HUES48 (cell line): ENCODE measurements at regions not wholly inside any gene's neighbourhood (a gene's known extent, or its start where the extent isn't known, plus 50 kb on each side); places are given as distances from the start of the nearest gene placed in this dataset.
"Not testable (repeated sequence)": the region's sequence is repeated elsewhere in the genome, so short reads cannot be mapped to it uniquely, and the experiment has no call there.

ENCODE experiments used
- H3K27ac ChIP-seq: one replicate; pipeline ENCODE4 v1.7.0; 2013; ENCODE audit warnings: low read depth, low read length, inconsistent platforms
- H3K27me3 ChIP-seq: 2 replicates; pipeline ENCODE4 v1.6.1; 2013; ENCODE audit warnings: mild to moderate bottlenecking, low read length; ENCODE audit not compliant: control insufficient read depth, insufficient read depth
- H3K36me3 ChIP-seq: 2 replicates; pipeline ENCODE4 v1.6.1; 2013; ENCODE audit warnings: low read length; ENCODE audit not compliant: control insufficient read depth, insufficient read depth
- H3K4me1 ChIP-seq: 2 replicates; pipeline ENCODE4 v1.6.1; 2013; ENCODE audit warnings: mild to moderate bottlenecking, low read length; ENCODE audit not compliant: control insufficient read depth, insufficient read depth
- H3K4me3 ChIP-seq: 2 replicates; pipeline ENCODE4 v1.5.1; 2013; ENCODE audit warnings: mild to moderate bottlenecking, low read depth, low read length
- H3K9ac ChIP-seq: 2 replicates; pipeline ENCODE4 v1.6.1; 2013; ENCODE audit warnings: mild to moderate bottlenecking, low read depth, low read length, moderate library complexity
- H3K9me3 ChIP-seq: 2 replicates; pipeline ENCODE4 v1.6.1; 2013; ENCODE audit warnings: low read length; ENCODE audit not compliant: control insufficient read depth, insufficient read depth

DNA sequence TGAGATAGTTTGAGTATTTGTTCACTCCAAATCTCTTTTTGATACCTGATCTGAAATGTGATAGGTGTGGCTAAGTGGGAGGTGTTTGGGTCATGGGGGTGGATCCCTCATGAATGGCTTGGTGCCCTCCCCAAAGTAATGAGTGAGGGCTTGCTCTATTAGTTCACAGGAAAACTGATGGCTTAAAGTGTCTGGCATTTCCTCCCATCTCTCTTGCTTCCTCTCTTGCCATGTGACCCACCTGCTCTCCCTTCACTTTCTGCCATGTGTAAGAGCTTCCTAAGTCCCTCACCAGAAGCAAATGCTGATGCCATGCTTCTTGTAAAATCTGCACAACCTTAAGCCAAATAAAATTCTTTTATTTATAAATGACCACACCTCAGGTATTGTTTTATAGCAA, 61.1 kb downstream of the MAD2L1 start:
- peaks cover 29% of the 10 kb centered on the region for H3K36me3 ChIP-seq
- H3K27me3 ChIP-seq = peaks cover 43% of the 10 kb centered on the region
- H3K27ac ChIP-seq = no peak overlapping the region
- H3K4me1 ChIP-seq = peaks cover 15% of the 10 kb centered on the region
- no peak overlapping the region for H3K9ac ChIP-seq
- H3K9me3 ChIP-seq = no peaks in the 10 kb centered on the region
- H3K4me3 ChIP-seq = no peak overlapping the region

DNA sequence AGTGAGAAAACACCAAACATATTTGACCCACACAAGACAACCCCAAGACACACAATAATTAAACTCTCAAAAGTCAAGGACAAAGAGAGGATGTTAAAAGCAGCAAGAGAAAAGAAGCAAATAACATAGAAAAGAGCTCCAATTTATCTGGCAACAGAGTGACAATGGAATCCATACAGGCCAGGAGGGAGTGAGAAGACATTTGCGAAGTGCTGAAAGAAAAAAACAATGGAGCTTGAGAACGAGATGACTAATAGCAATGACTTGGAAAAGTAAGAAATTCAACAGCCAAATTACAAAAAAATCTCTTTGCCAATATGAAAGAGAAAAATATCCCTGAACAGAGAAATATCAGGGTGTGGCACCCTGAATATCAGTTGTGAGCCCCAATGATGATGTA, 61.6 kb downstream of the MAD2L1 start:
- no peak overlapping the region for H3K4me3 ChIP-seq
- H3K9ac ChIP-seq = no peak overlapping the region
- peaks cover 40% of the 10 kb centered on the region for H3K27me3 ChIP-seq
- no peak overlapping the region for H3K27ac ChIP-seq
- no peaks in the 10 kb centered on the region for H3K9me3 ChIP-seq
- peaks cover 34% of the 10 kb centered on the region for H3K36me3 ChIP-seq
- peaks cover 20% of the 10 kb centered on the region for H3K4me1 ChIP-seq

DNA sequence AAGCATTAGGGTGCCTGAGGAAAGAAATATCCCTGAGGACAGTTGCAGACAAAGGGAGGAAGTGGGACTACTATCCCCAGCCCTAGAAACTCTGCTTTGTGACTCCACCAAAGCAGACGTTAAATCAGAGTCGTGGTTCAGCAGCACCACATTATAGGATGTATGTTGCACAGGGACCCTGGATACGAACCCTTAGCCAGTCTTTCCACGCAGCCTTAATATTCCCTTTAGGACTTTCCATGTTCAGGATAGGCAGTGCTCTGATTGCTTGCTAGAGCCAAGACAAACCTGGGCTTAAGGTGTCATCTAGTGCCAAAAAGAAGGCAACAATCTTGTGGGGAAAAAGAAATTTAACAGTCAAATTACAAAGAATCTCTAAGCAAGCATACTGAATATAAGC, 62.6 kb downstream of the MAD2L1 start:
- no peak overlapping the region for H3K9ac ChIP-seq
- H3K4me3 ChIP-seq = no peak overlapping the region
- H3K4me1 ChIP-seq = peaks cover 27% of the 10 kb centered on the region
- no peak overlapping the region for H3K27ac ChIP-seq
- H3K27me3 ChIP-seq = peaks cover 30% of the 10 kb centered on the region
- no peaks in the 10 kb centered on the region for H3K9me3 ChIP-seq
- H3K36me3 ChIP-seq = peaks cover 41% of the 10 kb centered on the region

DNA sequence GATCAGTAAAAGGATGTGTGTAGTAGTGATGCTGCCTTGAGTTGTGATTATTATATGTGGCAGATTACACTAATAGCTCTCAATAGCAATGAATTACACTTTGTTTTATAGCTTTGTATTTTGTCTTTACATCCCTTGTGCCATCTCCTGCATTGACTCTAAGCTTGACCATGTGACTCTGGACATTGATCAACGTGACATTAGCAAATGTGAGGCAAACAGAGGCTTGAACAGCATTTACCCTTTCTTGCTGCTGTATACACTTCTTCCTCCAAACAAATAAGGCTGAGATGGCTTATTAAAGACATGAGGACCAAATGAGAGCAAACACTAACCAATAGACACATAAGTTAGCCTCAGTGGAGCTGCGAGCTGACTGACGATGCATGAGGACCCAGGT, 63.5 kb downstream of the MAD2L1 start:
- Histone ChIP-seq H3K27ac (no peak overlapping the region), H3K9me3 (no peaks in the 10 kb centered on the region), H3K27me3 (peaks cover 22% of the 10 kb centered on the region), H3K36me3 (peaks cover 41% of the 10 kb centered on the region), H3K9ac (no peak overlapping the region), H3K4me1 (peaks cover 27% of the 10 kb centered on the region), H3K4me3 (no peak overlapping the region)

DNA sequence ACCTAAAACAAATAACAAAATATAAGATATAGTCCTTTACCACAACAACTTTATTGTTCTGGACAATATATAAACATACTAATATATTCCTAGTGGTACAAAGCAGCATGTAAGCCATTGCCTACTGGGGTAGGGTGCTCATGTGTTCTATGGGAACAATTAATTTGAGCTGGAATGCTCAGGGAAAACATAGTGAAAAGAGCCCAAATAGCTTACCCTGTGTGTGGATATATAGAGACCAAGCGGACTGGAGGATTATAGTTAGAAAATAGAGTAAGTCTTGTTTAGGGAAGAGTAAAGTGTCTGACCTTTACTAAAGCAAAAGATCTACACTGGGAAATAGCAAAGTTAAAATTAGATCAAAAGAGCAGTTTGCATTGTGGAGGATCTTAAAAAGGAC, 64.8 kb downstream of the MAD2L1 start:
- H3K9me3 ChIP-seq = no peaks in the 10 kb centered on the region
- H3K36me3 ChIP-seq = peaks cover 48% of the 10 kb centered on the region
- peaks cover 9% of the 10 kb centered on the region for H3K27me3 ChIP-seq
- no peak overlapping the region for H3K4me3 ChIP-seq
- H3K27ac ChIP-seq = no peak overlapping the region
- peaks cover 27% of the 10 kb centered on the region for H3K4me1 ChIP-seq
- no peak overlapping the region for H3K9ac ChIP-seq

- no peak overlapping the region for H3K9ac ChIP-seq
- H3K36me3 ChIP-seq = peaks cover 48% of the 10 kb centered on the region
- H3K27ac ChIP-seq = peak overlapping the region; percentile 25
- no peaks in the 10 kb centered on the region for H3K9me3 ChIP-seq
- H3K4me3 ChIP-seq = no peak overlapping the region; the same call in 1 of the 2 replicates
- H3K4me1 ChIP-seq = peaks cover 27% of the 10 kb centered on the region
- no peaks in the 10 kb centered on the region for H3K27me3 ChIP-seq
These were observed 65.9 kb downstream of the MAD2L1 start for GRCh38 chr4:120000591-120001296.

DNA sequence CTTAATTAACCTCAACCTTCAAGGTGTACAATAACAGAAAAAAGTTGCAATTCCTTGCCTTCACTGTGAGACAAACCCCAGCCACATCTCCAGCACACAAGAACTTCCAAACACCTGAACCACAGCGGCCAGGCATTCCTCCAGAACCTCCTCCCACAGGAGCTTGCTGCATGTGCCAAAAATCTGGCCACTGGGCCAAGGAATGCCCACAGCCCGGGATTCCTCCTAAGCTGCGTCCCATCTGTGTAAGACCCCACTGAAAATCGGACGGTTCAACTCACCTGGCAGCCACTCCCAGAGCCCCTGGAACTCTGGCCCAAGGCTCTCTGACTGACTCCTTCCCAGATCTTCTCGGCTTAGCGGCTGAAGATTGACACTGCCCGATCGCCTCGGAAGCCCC, 70.6 kb downstream of the MAD2L1 start:
- Histone ChIP-seq H3K9ac (0 out of 2 replicates have a peak overlapping the region, but pooled peaks have one; percentile 35), H3K36me3 (peaks cover 24% of the 10 kb centered on the region), H3K4me3 (peak overlapping the region; percentile 57)

DNA sequence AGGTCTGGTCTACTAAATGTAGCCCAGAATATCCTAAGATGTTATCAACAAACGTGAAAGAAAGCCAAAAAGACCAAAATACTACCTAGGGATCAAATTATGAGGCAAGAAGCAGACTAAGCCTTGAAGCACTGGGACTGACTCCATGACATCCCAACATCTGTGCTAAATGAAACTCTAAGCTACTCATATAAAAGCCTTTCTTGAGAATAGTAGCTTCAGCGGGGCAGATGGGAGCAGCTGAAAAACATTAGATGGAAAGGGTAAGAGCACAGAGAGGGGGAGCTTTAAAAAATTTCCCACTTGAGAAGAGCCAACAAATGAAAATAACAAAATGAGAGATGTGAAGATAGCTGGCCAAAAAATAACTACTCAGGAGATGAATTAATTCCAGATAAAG, 81.7 kb downstream of the MAD2L1 start:
- Histone ChIP-seq H3K4me3 (no peak overlapping the region), H3K4me1 (peaks cover 10% of the 10 kb centered on the region), H3K27me3 (no peaks in the 10 kb centered on the region), H3K27ac (no peak overlapping the region), H3K9me3 (peaks cover 3% of the 10 kb centered on the region; the same call in 1 of the 2 replicates), H3K36me3 (no peaks in the 10 kb centered on the region), H3K9ac (no peak overlapping the region)

More for the DNA sequence above, 70.6 kb downstream of the MAD2L1 start:
- not testable (repeated sequence) for H3K27ac ChIP-seq, H3K27me3 ChIP-seq, H3K9me3 ChIP-seq
- H3K4me1 ChIP-seq = peaks cover 41% of the 10 kb centered on the region

GRCh38 chr4:119982756-119983155, 83.9 kb downstream of the MAD2L1 start:
- Histone ChIP-seq H3K4me3 (no peak overlapping the region), H3K36me3 (no peaks in the 10 kb centered on the region), H3K27ac (no peak overlapping the region), H3K27me3 (no peaks in the 10 kb centered on the region), H3K9me3 (peaks cover under 1% of the 10 kb centered on the region; the same call in 1 of the 2 replicates), H3K4me1 (peaks cover 10% of the 10 kb centered on the region), H3K9ac (no peak overlapping the region)

DNA sequence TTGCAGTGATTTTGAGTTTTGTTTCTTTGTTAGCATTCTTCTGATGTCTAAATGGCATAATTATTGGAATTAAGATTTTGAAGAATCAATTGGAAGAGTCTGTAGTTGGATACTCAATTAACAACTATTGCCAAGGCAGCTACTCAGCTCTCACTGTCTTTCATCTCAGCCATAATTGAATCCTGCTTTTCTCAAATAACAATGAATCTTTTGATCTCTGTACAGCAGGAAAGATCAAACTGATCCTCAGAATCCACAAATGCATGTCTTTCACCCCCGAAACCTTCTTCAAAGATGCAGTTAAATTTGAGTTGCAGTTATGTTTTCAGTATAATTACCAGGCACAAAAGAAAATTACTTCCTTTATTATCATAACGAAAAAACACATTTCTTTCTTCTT, 86.2 kb downstream of the MAD2L1 start:
- Histone ChIP-seq H3K9me3 (no peaks in the 10 kb centered on the region), H3K4me1 (peaks cover 21% of the 10 kb centered on the region), H3K27ac (no peak overlapping the region), H3K9ac (no peak overlapping the region), H3K36me3 (no peaks in the 10 kb centered on the region), H3K27me3 (no peaks in the 10 kb centered on the region), H3K4me3 (no peak overlapping the region)

- Histone ChIP-seq H3K36me3 (no peaks in the 10 kb centered on the region), H3K4me3 (no peak overlapping the region), H3K27ac (no peak overlapping the region), H3K9ac (no peak overlapping the region), H3K4me1 (peaks cover 11% of the 10 kb centered on the region), H3K27me3 (no peaks in the 10 kb centered on the region), H3K9me3 (no peaks in the 10 kb centered on the region)
These were observed 89.3 kb downstream of the MAD2L1 start for GRCh38 chr4:119977076-119977940.
